ENCODE measurements at regions not wholly inside any gene's neighbourhood (a gene's known extent, or its start where the extent isn't known, plus 50 kb on each side); places are given as distances from the start of the nearest gene placed in this dataset.

- Histone ChIP-seq H3K27ac (no peak overlapping the region), H3K36me3 (no peaks in the 10 kb centered on the region), H3K4me3 (no peak overlapping the region), H3K27me3 (no peaks in the 10 kb centered on the region), H3K9me3 (no peaks in the 10 kb centered on the region), H3K4me1 (no peaks in the 10 kb centered on the region)
- TF ChIP-seq, protein P1, sequence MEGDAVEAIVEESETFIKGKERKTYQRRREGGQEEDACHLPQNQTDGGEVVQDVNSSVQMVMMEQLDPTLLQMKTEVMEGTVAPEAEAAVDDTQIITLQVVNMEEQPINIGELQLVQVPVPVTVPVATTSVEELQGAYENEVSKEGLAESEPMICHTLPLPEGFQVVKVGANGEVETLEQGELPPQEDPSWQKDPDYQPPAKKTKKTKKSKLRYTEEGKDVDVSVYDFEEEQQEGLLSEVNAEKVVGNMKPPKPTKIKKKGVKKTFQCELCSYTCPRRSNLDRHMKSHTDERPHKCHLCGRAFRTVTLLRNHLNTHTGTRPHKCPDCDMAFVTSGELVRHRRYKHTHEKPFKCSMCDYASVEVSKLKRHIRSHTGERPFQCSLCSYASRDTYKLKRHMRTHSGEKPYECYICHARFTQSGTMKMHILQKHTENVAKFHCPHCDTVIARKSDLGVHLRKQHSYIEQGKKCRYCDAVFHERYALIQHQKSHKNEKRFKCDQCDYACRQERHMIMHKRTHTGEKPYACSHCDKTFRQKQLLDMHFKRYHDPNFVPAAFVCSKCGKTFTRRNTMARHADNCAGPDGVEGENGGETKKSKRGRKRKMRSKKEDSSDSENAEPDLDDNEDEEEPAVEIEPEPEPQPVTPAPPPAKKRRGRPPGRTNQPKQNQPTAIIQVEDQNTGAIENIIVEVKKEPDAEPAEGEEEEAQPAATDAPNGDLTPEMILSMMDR (IDR thresholded peaks at IDR 0.05): no peak
- intact Hi-C loops (cut with DNase I; ENCODE audit: low total_unique reads): no loop called here
- no peak for DNase-seq
Measured at GRCh38 chr5:158470764-158471534, 612.0 kb upstream of the CLINT1 start.

DNA sequence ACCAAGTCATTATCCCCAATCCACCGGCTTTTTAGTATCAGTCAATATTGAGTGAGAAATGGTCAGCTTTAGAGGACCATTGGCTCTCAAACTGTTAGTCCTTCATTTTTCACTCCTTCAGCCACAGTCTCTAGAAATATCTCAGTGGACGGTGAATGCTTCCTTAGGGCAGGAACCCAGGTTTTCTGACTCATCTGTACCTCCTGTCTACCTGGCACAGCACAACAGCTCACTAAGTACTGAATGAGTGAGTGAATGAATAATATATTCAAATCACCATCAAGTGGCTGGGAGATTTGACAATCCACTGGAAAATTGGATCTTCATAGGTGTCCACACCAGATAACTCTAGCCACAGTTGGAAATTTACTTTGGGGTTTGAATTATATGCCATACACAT lies 609.5 kb upstream of the CLINT1 start:
- Histone ChIP-seq H3K4me1 (peaks cover 0 to 3% (median 0%) of the 10 kb centered on the region in 4 donors), H3K9me3 (no peaks in the 10 kb centered on the region), H3K4me3 (no peak overlapping the region), H3K36me3 (no peaks in the 10 kb centered on the region), H3K27ac (no peak overlapping the region), H3K27me3 (no peaks in the 10 kb centered on the region)
- TF ChIP-seq, protein P1 (IDR thresholded peaks at IDR 0.05): no peak
- DNase-seq: no peak
- intact Hi-C loops (cut with DNase I; ENCODE audit: low total_unique reads): no loop called here

DNA sequence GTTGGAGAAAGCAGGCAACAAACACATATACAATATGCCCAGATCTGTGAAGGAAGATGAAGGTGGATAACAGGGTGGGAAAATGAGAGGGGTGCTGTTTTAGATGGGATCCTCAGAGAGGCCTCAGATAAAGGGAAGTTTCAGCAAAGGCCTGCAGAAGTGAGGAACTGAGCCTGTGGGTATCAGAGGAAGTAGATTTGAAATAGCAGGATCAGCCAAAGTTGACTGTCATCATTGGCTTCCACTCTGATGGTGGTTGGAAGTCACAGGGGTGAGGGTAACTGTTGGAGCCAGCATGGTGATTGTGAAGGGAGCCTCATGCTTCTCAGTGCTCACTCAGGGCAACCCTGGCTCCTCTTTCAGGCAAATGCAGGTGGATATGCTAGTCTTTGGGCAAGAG lies 607.2 kb upstream of the CLINT1 start:
- Histone ChIP-seq H3K4me3 (no peak overlapping the region), H3K27me3 (no peaks in the 10 kb centered on the region), H3K27ac (no peak overlapping the region), H3K9me3 (no peaks in the 10 kb centered on the region), H3K36me3 (no peaks in the 10 kb centered on the region), H3K4me1 (peaks cover 0 to 7% (median 0%) of the 10 kb centered on the region in 4 donors)
- intact Hi-C loops (cut with DNase I; ENCODE audit: low total_unique reads): no loop called here
- DNase-seq: no peak
- TF ChIP-seq, protein P1 (IDR thresholded peaks at IDR 0.05): no peak

DNA sequence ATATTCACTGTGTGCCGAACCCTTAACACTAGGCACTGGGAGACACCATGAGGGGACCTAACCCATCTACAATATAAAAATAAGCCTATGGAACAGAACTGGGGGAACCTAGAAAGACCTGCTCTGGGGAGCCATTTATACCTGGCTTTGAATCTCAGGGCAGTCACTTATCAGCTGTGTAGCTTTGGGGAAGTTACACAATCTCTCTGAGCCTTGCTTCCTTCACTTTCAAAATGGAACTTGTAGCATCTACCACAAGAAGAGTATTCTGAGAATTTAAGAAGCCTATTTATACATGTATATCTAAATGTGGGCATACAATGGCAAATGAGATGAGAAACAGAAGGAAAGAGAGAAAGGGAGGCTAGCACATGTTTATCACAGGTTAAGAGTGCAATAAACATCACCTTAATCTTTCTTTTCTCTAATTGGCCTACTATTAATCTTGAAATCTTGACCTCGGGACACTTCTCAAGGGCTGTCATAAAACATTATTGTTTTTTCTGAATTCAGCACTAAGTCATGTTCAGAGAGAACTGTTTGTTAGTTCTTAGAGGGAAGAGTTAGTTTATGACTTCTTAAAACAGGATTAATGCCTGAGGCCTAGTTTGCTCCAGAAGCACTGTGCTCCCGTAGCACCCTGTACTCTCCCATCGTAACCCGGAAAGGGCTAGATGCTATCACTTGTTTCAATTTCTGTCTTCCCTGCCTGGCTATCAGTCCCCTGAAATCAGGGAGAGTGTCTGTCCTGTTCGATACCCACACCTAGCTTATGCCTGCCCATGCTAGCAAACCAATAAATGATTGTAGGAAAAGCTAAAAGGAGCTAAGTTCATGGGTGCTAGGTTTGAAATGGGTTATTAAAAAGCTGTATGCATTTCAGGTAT lies 606.4 kb upstream of the CLINT1 start:
- intact Hi-C loops (cut with DNase I; ENCODE audit: low total_unique reads): no loop called here
- H3K4me1 ChIP-seq: peaks cover 0 to 7% (median 0%) of the 10 kb centered on the region in 4 donors
- DNase-seq: no peak
- no peaks in the 10 kb centered on the region for H3K36me3 ChIP-seq
- H3K9me3 ChIP-seq: no peaks in the 10 kb centered on the region
- H3K27ac ChIP-seq: no peak overlapping the region
- H3K27me3 ChIP-seq: no peaks in the 10 kb centered on the region
- TF ChIP-seq, protein P1 (IDR thresholded peaks at IDR 0.05): no peak
- no peak overlapping the region for H3K4me3 ChIP-seq

DNA sequence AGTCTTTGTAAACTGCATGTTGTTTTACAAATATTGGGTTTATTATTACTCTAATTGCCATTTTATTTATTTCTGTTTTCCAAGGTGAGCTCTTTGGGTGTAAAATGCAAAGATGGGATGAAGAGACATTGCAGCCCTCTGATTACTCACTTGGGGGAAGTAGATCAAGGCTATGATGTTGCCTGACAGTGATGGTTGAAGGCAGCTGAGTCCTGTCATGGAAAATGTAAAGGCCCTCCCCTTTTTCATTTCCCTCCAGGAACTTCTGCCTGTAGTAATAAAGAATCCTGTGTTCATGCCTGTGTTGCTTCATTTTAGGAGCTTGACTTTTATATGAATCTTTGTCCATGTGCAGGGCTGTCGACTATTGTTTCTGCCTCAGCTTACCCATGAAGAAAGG lies 605.4 kb upstream of the CLINT1 start:
- no peaks in the 10 kb centered on the region for H3K36me3 ChIP-seq
- TF ChIP-seq, protein P1 (IDR thresholded peaks at IDR 0.05): no peak
- no peak overlapping the region for H3K4me3 ChIP-seq
- no peaks in the 10 kb centered on the region for H3K9me3 ChIP-seq
- intact Hi-C loops (cut with DNase I; ENCODE audit: low total_unique reads): no loop called here
- no peaks in the 10 kb centered on the region for H3K27me3 ChIP-seq
- peaks cover 0 to 7% (median 0%) of the 10 kb centered on the region in 4 donors for H3K4me1 ChIP-seq
- no peak for DNase-seq
- no peak overlapping the region for H3K27ac ChIP-seq

Measured in tibial artery (tissue), 4 donors.